Activated T-cell treated with anti-CD3 and anti-CD28 coated beads, Interleukin-2, amount 50 U/mL, for 48 hours (primary cell): ENCODE measurements at regions not wholly inside any gene's neighbourhood (a gene's known extent, or its start where the extent isn't known, plus 50 kb on each side); places are given as distances from the start of the nearest gene placed in this dataset.
A peak's percentile ranks its signal among the peaks of the same experiment; 100 is the strongest.

Experiments
- DNase-seq, 2 experiments: peaks; one replicate each; pipeline ENCODE4 v3.0.0-alpha.2; 2020

GRCh38 chr16:27686926-27687325, 137.0 kb downstream of the KATNIP start:
- no peak for DNase-seq

GRCh38 chr16:27687605-27688004, 137.7 kb downstream of the KATNIP start:
- no peak for DNase-seq

GRCh38 chr16:27689711-27690110, 139.8 kb downstream of the KATNIP start:
- DNase-seq = no peak

- peak; percentile 31 to 47 for DNase-seq
These were observed 140.7 kb downstream of the KATNIP start for GRCh38 chr16:27690608-27691007.

- no peak for DNase-seq
These were observed 141.8 kb downstream of the KATNIP start for GRCh38 chr16:27691721-27692120.

- no peak for DNase-seq
These were observed 142.6 kb downstream of the KATNIP start for GRCh38 chr16:27692576-27692975.

GRCh38 chr16:27695161-27695560, 145.2 kb downstream of the KATNIP start:
- DNase-seq = no peak

GRCh38 chr16:27698266-27698665, 148.3 kb downstream of the KATNIP start:
- DNase-seq = peak; percentile 23 to 26

GRCh38 chr16:27698746-27699145, 148.8 kb downstream of the KATNIP start:
- no peak for DNase-seq

- no peak for DNase-seq
These were observed 149.6 kb downstream of the KATNIP start for GRCh38 chr16:27699540-27699939.

GRCh38 chr16:27700304-27700995, 150.5 kb downstream of the KATNIP start:
- DNase-seq = no peak

- no peak for DNase-seq
These were observed 151.4 kb downstream of the KATNIP start for GRCh38 chr16:27701381-27701780.

GRCh38 chr16:27703121-27703520, 153.2 kb downstream of the KATNIP start:
- no peak for DNase-seq

- no peak for DNase-seq
These were observed 153.6 kb downstream of the KATNIP start for GRCh38 chr16:27703545-27703944.

- no peak for DNase-seq
These were observed 154.3 kb downstream of the KATNIP start for GRCh38 chr16:27704252-27704651.

GRCh38 chr16:27706156-27706865, 156.4 kb downstream of the KATNIP start:
- DNase-seq = no peak

GRCh38 chr16:27706866-27707685, 157.1 kb downstream of the KATNIP start:
- no peak for DNase-seq

GRCh38 chr16:27708651-27709050, 158.7 kb downstream of the KATNIP start:
- no peak for DNase-seq

- DNase-seq = no peak
These were observed 162.3 kb downstream of the KATNIP start for GRCh38 chr16:27712251-27712711.

- DNase-seq = no peak
These were observed 167.8 kb downstream of the KATNIP start for GRCh38 chr16:27717726-27718125.

GRCh38 chr16:27718201-27719105, 168.5 kb downstream of the KATNIP start:
- no peak for DNase-seq

- no peak for DNase-seq
These were observed 169.1 kb downstream of the KATNIP start for GRCh38 chr16:27719106-27719445.
